ENCODE measurements at regions not wholly inside any gene's neighbourhood (a gene's known extent, or its start where the extent isn't known, plus 50 kb on each side); places are given as distances from the start of the nearest gene placed in this dataset.

DNA sequence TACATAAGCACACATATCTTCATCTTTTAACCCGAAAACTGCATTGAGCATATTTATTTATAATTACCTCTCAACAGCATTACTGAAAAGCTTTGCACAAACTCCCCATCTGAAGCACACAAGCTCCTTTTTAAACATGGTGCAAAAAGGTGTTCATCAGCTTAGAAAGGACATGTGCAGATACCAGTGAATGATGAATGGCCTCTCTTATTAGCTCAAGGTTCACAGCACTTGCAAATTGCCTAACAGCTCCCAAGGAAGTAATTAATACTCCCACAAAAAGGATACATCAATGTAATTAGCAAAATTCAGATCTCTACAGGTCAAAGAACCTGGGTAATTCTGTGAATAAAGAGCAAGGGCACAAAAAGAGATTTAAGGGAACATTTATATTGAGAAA, 422.0 kb downstream of the HINT1 start:
- WGBS: 95% methylated on average over 1 of the region's 1 CpG
- no peak overlapping the region for H3K4me3 ChIP-seq (ENCODE audit: low read length in 2 of 2)
- H3K27me3 ChIP-seq (ENCODE audit: control insufficient read depth in 2 of 2, insufficient read depth in 1 of 2, low read length in 1 of 2): no peaks in the 10 kb centered on the region
- H3K9me3 ChIP-seq (ENCODE audit: control insufficient read depth in 2 of 2, insufficient read depth in 1 of 2, low read length in 1 of 2): peaks cover 0 to 3% of the 10 kb centered on the region in 2 donors
- DNase-seq (ENCODE audit: low read depth in 6 of 9, low spot score in 9 of 9): no peak
- no peaks in the 10 kb centered on the region for H3K36me3 ChIP-seq (ENCODE audit: control insufficient read depth in 2 of 2, insufficient read depth in 2 of 2, low read length in 1 of 2)
- no peak overlapping the region for H3K27ac ChIP-seq (ENCODE audit: low read depth in 1 of 2, low read length in 1 of 2)
- H3K4me1 ChIP-seq (ENCODE audit: control insufficient read depth in 2 of 2, insufficient read depth in 2 of 2, low read length in 2 of 2): no peaks in the 10 kb centered on the region

DNA sequence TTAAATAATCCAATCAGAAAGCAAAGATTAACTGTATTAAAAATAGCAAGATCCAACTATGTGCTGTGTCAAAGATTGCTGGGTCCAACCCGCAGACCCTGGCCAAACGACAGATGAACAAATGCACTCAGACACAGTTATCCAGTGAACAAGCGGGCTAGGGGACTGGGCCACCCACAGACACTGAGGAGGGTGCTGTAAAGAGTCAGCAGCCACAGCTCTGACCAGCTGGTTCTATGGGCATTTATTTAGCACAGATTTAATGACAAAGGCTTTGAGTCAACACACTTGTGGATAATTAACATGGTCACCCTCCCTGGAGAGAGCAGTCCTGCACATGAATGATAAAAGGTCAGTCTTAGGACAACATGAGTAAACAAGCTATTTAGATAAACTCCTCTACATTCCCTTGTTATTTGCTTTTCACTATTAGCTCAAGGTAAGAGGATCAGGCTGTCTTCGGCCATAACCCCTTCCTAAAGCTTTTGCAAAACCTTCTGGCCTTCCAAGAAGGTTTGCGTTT, 424.9 kb downstream of the HINT1 start:
- Histone ChIP-seq H3K4me1 (ENCODE audit: control insufficient read depth in 2 of 2, insufficient read depth in 2 of 2, low read length in 2 of 2) (no peaks in the 10 kb centered on the region), H3K27me3 (ENCODE audit: control insufficient read depth in 2 of 2, insufficient read depth in 1 of 2, low read length in 1 of 2) (no peaks in the 10 kb centered on the region), H3K9me3 (ENCODE audit: control insufficient read depth in 2 of 2, insufficient read depth in 1 of 2, low read length in 1 of 2) (peaks cover 0 to 3% of the 10 kb centered on the region in 2 donors), H3K36me3 (ENCODE audit: control insufficient read depth in 2 of 2, insufficient read depth in 2 of 2, low read length in 1 of 2) (no peaks in the 10 kb centered on the region), H3K4me3 (ENCODE audit: low read length in 2 of 2) (no peak overlapping the region), H3K27ac (ENCODE audit: low read depth in 1 of 2, low read length in 1 of 2) (no peak overlapping the region)
- no peak for DNase-seq (ENCODE audit: low read depth in 6 of 9, low spot score in 9 of 9)
- 96% methylated on average over 5 of the region's 5 CpGs for WGBS

- H3K4me1 ChIP-seq (ENCODE audit: control insufficient read depth in 2 of 2, insufficient read depth in 2 of 2, low read length in 2 of 2): no peaks in the 10 kb centered on the region
- H3K4me3 ChIP-seq (ENCODE audit: low read length in 2 of 2): no peak overlapping the region
- H3K27ac ChIP-seq (ENCODE audit: low read depth in 1 of 2, low read length in 1 of 2): no peak overlapping the region
- 97% methylated on average over 4 of the region's 4 CpGs for WGBS
- H3K36me3 ChIP-seq (ENCODE audit: control insufficient read depth in 2 of 2, insufficient read depth in 2 of 2, low read length in 1 of 2): no peaks in the 10 kb centered on the region
- no peaks in the 10 kb centered on the region for H3K9me3 ChIP-seq (ENCODE audit: control insufficient read depth in 2 of 2, insufficient read depth in 1 of 2, low read length in 1 of 2)
- DNase-seq (ENCODE audit: low read depth in 6 of 9, low spot score in 9 of 9): no peak
- no peaks in the 10 kb centered on the region for H3K27me3 ChIP-seq (ENCODE audit: control insufficient read depth in 2 of 2, insufficient read depth in 1 of 2, low read length in 1 of 2)
Observed at GRCh38 chr5:130731839-130732238, 433.2 kb downstream of the HINT1 start.

DNA sequence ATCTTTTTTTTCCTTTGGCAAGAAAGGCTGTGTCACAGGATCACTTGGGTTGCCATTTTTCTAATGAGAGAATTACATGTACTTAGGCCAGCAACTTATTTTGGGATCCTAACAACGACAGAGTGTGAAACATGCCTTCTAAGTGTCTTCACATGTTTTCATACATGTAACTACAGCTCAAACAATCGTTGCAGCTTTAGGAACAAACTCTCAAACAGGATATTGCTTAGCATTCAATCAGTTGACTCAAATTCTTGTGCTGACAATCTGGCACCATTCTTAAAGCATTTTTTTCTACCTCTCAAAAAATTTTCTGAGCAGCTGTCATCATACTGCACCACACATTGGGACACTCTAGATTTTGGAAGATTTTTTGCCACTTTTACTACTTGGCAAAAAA, 435.5 kb downstream of the HINT1 start:
- no peaks in the 10 kb centered on the region for H3K27me3 ChIP-seq (ENCODE audit: control insufficient read depth in 2 of 2, insufficient read depth in 1 of 2, low read length in 1 of 2)
- no peak for DNase-seq (ENCODE audit: low read depth in 6 of 9, low spot score in 9 of 9)
- no peaks in the 10 kb centered on the region for H3K36me3 ChIP-seq (ENCODE audit: control insufficient read depth in 2 of 2, insufficient read depth in 2 of 2, low read length in 1 of 2)
- 80% methylated on average over 2 of the region's 2 CpGs for WGBS
- H3K27ac ChIP-seq (ENCODE audit: low read depth in 1 of 2, low read length in 1 of 2): no peak overlapping the region
- no peak overlapping the region for H3K4me3 ChIP-seq (ENCODE audit: low read length in 2 of 2)
- H3K9me3 ChIP-seq (ENCODE audit: control insufficient read depth in 2 of 2, insufficient read depth in 1 of 2, low read length in 1 of 2): no peaks in the 10 kb centered on the region
- no peaks in the 10 kb centered on the region for H3K4me1 ChIP-seq (ENCODE audit: control insufficient read depth in 2 of 2, insufficient read depth in 2 of 2, low read length in 2 of 2)

DNA sequence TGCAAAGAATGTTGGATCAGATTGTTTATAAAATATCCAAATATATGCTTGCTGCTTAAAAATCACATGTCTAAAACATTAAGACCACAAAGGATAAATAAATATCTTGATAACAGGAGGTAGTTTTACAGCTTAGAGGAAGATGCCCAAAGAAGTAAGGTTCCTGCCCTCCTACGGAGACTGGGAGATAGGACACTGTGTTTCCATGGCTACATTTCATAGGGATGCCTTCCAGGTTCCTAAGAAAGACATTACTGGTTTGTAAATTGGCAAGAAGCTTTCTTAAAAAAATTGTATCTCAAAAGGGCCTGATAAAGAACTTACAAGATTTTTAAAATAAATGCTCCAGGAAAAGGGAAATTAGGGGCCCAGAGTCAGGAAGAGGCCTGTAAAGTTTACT, 437.2 kb downstream of the HINT1 start:
- no peak overlapping the region for H3K4me3 ChIP-seq (ENCODE audit: low read length in 2 of 2)
- H3K36me3 ChIP-seq (ENCODE audit: control insufficient read depth in 2 of 2, insufficient read depth in 2 of 2, low read length in 1 of 2): no peaks in the 10 kb centered on the region
- no peak overlapping the region for H3K27ac ChIP-seq (ENCODE audit: low read depth in 1 of 2, low read length in 1 of 2)
- WGBS: 83% methylated on average over 1 of the region's 1 CpG
- H3K9me3 ChIP-seq (ENCODE audit: control insufficient read depth in 2 of 2, insufficient read depth in 1 of 2, low read length in 1 of 2): no peaks in the 10 kb centered on the region
- no peaks in the 10 kb centered on the region for H3K4me1 ChIP-seq (ENCODE audit: control insufficient read depth in 2 of 2, insufficient read depth in 2 of 2, low read length in 2 of 2)
- no peaks in the 10 kb centered on the region for H3K27me3 ChIP-seq (ENCODE audit: control insufficient read depth in 2 of 2, insufficient read depth in 1 of 2, low read length in 1 of 2)
- DNase-seq (ENCODE audit: low read depth in 6 of 9, low spot score in 9 of 9): no peak

- 94% methylated on average over 5 of the region's 5 CpGs for WGBS
- no peak for DNase-seq (ENCODE audit: low read depth in 6 of 9, low spot score in 9 of 9)
- H3K9me3 ChIP-seq (ENCODE audit: control insufficient read depth in 2 of 2, insufficient read depth in 1 of 2, low read length in 1 of 2): no peaks in the 10 kb centered on the region
- H3K4me3 ChIP-seq (ENCODE audit: low read length in 2 of 2): no peak overlapping the region
- H3K36me3 ChIP-seq (ENCODE audit: control insufficient read depth in 2 of 2, insufficient read depth in 2 of 2, low read length in 1 of 2): no peaks in the 10 kb centered on the region
- no peaks in the 10 kb centered on the region for H3K4me1 ChIP-seq (ENCODE audit: control insufficient read depth in 2 of 2, insufficient read depth in 2 of 2, low read length in 2 of 2)
- H3K27me3 ChIP-seq (ENCODE audit: control insufficient read depth in 2 of 2, insufficient read depth in 1 of 2, low read length in 1 of 2): no peaks in the 10 kb centered on the region
- H3K27ac ChIP-seq (ENCODE audit: low read depth in 1 of 2, low read length in 1 of 2): no peak overlapping the region
Observed at GRCh38 chr5:130724658-130725057, 440.4 kb downstream of the HINT1 start.

GRCh38 chr5:130720355-130720754, 444.7 kb downstream of the HINT1 start:
- Histone ChIP-seq H3K27me3 (ENCODE audit: control insufficient read depth in 2 of 2, insufficient read depth in 1 of 2, low read length in 1 of 2) (no peaks in the 10 kb centered on the region), H3K4me3 (ENCODE audit: low read length in 2 of 2) (no peak overlapping the region), H3K36me3 (ENCODE audit: control insufficient read depth in 2 of 2, insufficient read depth in 2 of 2, low read length in 1 of 2) (no peaks in the 10 kb centered on the region), H3K27ac (ENCODE audit: low read depth in 1 of 2, low read length in 1 of 2) (no peak overlapping the region), H3K4me1 (ENCODE audit: control insufficient read depth in 2 of 2, insufficient read depth in 2 of 2, low read length in 2 of 2) (no peaks in the 10 kb centered on the region), H3K9me3 (ENCODE audit: control insufficient read depth in 2 of 2, insufficient read depth in 1 of 2, low read length in 1 of 2) (no peaks in the 10 kb centered on the region)
- DNase-seq (ENCODE audit: low read depth in 6 of 9, low spot score in 9 of 9): no peak
- 54% methylated on average over 1 of the region's 1 CpG for WGBS

DNA sequence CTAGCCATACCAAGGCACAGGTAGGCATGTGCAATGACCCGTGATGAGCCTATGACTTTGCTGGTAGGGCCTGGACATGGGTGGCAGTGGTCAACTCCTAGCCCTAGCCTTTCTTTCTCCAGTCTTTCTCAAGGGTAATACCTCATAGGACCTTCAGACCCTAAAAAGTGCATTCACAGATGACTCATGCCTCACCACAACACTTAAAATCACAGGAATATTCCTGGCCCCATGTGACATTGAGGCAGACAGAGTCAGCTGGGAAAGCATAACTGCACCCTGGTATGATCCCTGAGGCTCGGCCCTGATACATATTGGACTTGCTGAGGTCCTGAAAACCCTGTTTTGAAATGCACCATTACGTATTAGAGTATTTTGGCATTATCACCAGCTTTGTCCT, 449.5 kb downstream of the HINT1 start:
- Histone ChIP-seq H3K4me3 (ENCODE audit: low read length in 2 of 2) (no peak overlapping the region), H3K36me3 (ENCODE audit: control insufficient read depth in 2 of 2, insufficient read depth in 2 of 2, low read length in 1 of 2) (no peaks in the 10 kb centered on the region), H3K27me3 (ENCODE audit: control insufficient read depth in 2 of 2, insufficient read depth in 1 of 2, low read length in 1 of 2) (no peaks in the 10 kb centered on the region), H3K9me3 (ENCODE audit: control insufficient read depth in 2 of 2, insufficient read depth in 1 of 2, low read length in 1 of 2) (no peaks in the 10 kb centered on the region), H3K4me1 (ENCODE audit: control insufficient read depth in 2 of 2, insufficient read depth in 2 of 2, low read length in 2 of 2) (no peaks in the 10 kb centered on the region), H3K27ac (ENCODE audit: low read depth in 1 of 2, low read length in 1 of 2) (no peak overlapping the region)
- DNase-seq (ENCODE audit: low read depth in 6 of 9, low spot score in 9 of 9): no peak
- 88% methylated on average over 3 of the region's 3 CpGs for WGBS

DNA sequence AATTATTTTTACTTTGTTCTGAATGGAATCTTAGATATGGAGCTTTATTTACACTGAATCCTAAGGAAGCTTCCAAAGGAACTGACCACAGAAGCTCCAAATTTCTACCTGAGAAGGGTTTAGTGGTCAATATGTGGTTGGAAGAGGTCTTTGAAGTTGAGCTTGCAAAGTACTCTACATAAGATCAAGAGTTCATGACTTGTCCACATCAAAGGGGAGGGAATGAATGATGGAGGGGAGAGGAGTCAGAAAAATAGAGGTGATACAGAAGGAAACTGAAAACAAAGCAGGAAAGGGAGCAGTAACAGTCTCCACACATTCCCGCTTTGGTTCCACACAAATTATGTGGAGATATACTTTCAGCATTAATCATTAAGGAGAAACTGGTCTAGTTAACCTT, 450.9 kb downstream of the HINT1 start:
- DNase-seq (ENCODE audit: low read depth in 6 of 9, low spot score in 9 of 9): no peak
- Histone ChIP-seq H3K4me3 (ENCODE audit: low read length in 2 of 2) (no peak overlapping the region), H3K4me1 (ENCODE audit: control insufficient read depth in 2 of 2, insufficient read depth in 2 of 2, low read length in 2 of 2) (no peaks in the 10 kb centered on the region), H3K27me3 (ENCODE audit: control insufficient read depth in 2 of 2, insufficient read depth in 1 of 2, low read length in 1 of 2) (no peaks in the 10 kb centered on the region), H3K27ac (ENCODE audit: low read depth in 1 of 2, low read length in 1 of 2) (no peak overlapping the region), H3K36me3 (ENCODE audit: control insufficient read depth in 2 of 2, insufficient read depth in 2 of 2, low read length in 1 of 2) (no peaks in the 10 kb centered on the region), H3K9me3 (ENCODE audit: control insufficient read depth in 2 of 2, insufficient read depth in 1 of 2, low read length in 1 of 2) (no peaks in the 10 kb centered on the region)
- 100% methylated on average over 1 of the region's 1 CpG for WGBS

GRCh38 chr5:130712324-130712723, 452.7 kb downstream of the HINT1 start:
- Histone ChIP-seq H3K36me3 (ENCODE audit: control insufficient read depth in 2 of 2, insufficient read depth in 2 of 2, low read length in 1 of 2) (no peaks in the 10 kb centered on the region), H3K4me3 (ENCODE audit: low read length in 2 of 2) (no peak overlapping the region), H3K4me1 (ENCODE audit: control insufficient read depth in 2 of 2, insufficient read depth in 2 of 2, low read length in 2 of 2) (no peaks in the 10 kb centered on the region), H3K27me3 (ENCODE audit: control insufficient read depth in 2 of 2, insufficient read depth in 1 of 2, low read length in 1 of 2) (no peaks in the 10 kb centered on the region), H3K27ac (ENCODE audit: low read depth in 1 of 2, low read length in 1 of 2) (no peak overlapping the region), H3K9me3 (ENCODE audit: control insufficient read depth in 2 of 2, insufficient read depth in 1 of 2, low read length in 1 of 2) (no peaks in the 10 kb centered on the region)
- DNase-seq (ENCODE audit: low read depth in 6 of 9, low spot score in 9 of 9): no peak
- WGBS: 95% methylated on average over 1 of the region's 1 CpG
